ENCODE measurements at regions not wholly inside any gene's neighbourhood (a gene's known extent, or its start where the extent isn't known, plus 50 kb on each side); places are given as distances from the start of the nearest gene placed in this dataset.

DNA sequence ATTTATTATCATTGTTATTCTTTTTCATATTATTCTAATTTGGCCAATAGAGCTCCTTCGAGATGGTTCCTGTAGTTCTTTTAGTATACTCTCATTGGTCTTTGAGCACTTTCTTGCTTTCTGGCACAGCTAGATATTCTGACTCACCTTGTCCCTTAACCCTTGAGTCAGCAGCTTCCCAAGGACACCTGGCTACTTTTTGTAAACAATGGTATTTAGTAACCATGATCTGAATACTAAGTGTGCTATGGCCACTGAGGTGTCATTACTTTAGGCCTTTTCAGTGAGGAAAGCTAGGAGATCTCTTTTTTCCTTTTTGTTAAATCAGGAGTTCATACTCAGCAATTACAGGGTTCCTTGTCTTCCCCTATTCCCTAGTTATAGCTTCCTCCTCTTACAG, 126.5 kb upstream of the CITED2 start:
- WGBS, 2 donors = 95 to 100% methylated on average over 1 of the region's 1 CpG
- no peak for DNase-seq

GRCh38 chr6:139498715-139499114, 124.3 kb upstream of the CITED2 start:
- WGBS, 2 donors = 84 to 87% methylated on average over 2 of the region's 2 CpGs
- intact Hi-C loops (cut with DNase I) = no loop called here
- no peak overlapping the region for H3K27ac ChIP-seq

More for the DNA sequence above, 126.5 kb upstream of the CITED2 start:
- H3K9me3 ChIP-seq = no peaks in the 10 kb centered on the region
- no peaks in the 10 kb centered on the region for H3K27me3 ChIP-seq
- TF ChIP-seq, protein P1, sequence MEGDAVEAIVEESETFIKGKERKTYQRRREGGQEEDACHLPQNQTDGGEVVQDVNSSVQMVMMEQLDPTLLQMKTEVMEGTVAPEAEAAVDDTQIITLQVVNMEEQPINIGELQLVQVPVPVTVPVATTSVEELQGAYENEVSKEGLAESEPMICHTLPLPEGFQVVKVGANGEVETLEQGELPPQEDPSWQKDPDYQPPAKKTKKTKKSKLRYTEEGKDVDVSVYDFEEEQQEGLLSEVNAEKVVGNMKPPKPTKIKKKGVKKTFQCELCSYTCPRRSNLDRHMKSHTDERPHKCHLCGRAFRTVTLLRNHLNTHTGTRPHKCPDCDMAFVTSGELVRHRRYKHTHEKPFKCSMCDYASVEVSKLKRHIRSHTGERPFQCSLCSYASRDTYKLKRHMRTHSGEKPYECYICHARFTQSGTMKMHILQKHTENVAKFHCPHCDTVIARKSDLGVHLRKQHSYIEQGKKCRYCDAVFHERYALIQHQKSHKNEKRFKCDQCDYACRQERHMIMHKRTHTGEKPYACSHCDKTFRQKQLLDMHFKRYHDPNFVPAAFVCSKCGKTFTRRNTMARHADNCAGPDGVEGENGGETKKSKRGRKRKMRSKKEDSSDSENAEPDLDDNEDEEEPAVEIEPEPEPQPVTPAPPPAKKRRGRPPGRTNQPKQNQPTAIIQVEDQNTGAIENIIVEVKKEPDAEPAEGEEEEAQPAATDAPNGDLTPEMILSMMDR (IDR thresholded peaks at IDR 0.05) = no peak
- TF ChIP-seq POLR2A (IDR thresholded peaks at IDR 0.05) = no peak
- H3K4me1 ChIP-seq = no peaks in the 10 kb centered on the region
- no peak overlapping the region for H3K27ac ChIP-seq
- intact Hi-C loops (cut with DNase I) = no loop called here
- H3K36me3 ChIP-seq = no peaks in the 10 kb centered on the region
- H3K4me3 ChIP-seq = no peak overlapping the region

DNA sequence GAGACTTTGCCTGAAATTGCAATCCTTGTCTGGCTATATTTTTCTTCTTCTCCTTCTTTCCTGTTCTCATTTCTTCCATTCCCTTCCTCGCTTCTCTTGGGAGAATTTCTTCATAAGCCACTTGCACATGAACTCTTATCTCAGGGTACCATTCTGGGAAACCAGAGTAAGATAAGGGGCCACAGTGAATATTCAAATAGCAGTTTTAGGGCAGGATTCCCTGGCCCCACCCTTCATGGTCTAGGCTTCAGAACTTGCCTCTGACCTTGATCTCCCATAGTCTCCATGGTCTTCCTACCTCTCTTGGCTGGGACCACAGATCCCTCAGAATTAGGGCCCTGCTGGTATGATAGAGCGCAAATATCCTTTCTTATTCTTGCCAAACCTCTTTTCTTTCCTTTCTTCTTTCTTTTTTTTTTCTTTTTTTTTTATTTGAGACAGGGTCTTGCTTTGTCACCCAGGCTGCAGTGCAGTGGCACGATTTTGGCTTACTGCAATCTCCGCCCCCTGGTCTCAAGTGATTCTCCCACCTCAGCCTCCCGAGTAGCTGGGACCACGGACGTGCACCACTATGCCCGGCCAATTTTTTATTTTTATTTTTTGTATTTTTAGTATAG, 123.0 kb upstream of the CITED2 start:
- Histone ChIP-seq H3K36me3 (no peaks in the 10 kb centered on the region), H3K27ac (no peak overlapping the region), H3K9me3 (no peaks in the 10 kb centered on the region), H3K4me3 (no peak overlapping the region), H3K4me1 (no peaks in the 10 kb centered on the region), H3K27me3 (no peaks in the 10 kb centered on the region)
- intact Hi-C loops (cut with DNase I) = no loop called here
- DNase-seq = no peak
- 87 to 90% methylated on average over 8 of the region's 8 CpGs for WGBS, 2 donors
- TF ChIP-seq, protein P1 (IDR thresholded peaks at IDR 0.05) = no peak
- TF ChIP-seq POLR2A (IDR thresholded peaks at IDR 0.05) = no peak

More at GRCh38 chr6:139498715-139499114, 124.3 kb upstream of the CITED2 start:
- no peaks in the 10 kb centered on the region for H3K27me3 ChIP-seq
- no peak overlapping the region for H3K4me3 ChIP-seq
- TF ChIP-seq, protein P1 (IDR thresholded peaks at IDR 0.05) = no peak
- no peak for TF ChIP-seq POLR2A (IDR thresholded peaks at IDR 0.05)
- H3K9me3 ChIP-seq = no peaks in the 10 kb centered on the region
- DNase-seq = no peak
- no peaks in the 10 kb centered on the region for H3K4me1 ChIP-seq
- H3K36me3 ChIP-seq = no peaks in the 10 kb centered on the region

DNA sequence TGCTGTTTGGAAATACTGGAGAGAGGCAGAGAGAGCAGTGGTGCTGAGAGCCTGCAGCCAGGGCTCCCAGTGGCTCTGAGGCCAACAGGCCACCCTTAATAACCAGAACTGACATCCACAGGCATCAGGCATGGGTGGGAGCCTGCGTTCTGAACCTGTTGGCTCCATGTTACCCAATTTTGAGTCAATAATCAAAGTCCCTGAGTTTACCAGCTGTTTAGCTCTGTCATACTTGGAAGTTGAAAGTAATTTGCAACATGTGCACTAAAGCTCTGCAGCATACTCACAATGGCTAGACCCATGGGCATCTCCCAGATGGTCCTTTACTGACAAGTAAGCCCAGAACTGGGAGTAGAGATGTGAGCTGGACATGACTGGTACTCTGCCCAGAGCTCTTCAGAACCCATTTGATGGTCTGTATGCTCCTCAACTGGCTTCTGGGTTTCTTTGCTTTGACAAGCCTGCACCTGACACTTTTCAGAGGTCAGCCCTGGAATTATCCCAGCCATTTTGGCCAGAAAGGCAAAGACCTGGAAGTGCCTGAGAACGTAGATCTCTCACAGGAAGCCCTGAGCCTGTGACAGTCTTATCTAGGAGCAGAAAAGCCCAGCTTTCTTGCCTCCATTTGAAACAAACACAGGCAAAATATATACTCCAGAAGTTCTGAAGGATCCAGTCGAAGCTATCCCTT, 122.4 kb upstream of the CITED2 start:
- TF ChIP-seq POLR2A (IDR thresholded peaks at IDR 0.05) = no peak
- TF ChIP-seq, protein P1 (IDR thresholded peaks at IDR 0.05) = no peak
- Histone ChIP-seq H3K9me3 (no peaks in the 10 kb centered on the region), H3K4me3 (no peak overlapping the region), H3K36me3 (no peaks in the 10 kb centered on the region), H3K4me1 (no peaks in the 10 kb centered on the region), H3K27ac (no peak overlapping the region), H3K27me3 (no peaks in the 10 kb centered on the region)
- intact Hi-C loops (cut with DNase I) = no loop called here
- no peak for DNase-seq
- 79 to 83% methylated on average over 3 of the region's 3 CpGs for WGBS, 2 donors

DNA sequence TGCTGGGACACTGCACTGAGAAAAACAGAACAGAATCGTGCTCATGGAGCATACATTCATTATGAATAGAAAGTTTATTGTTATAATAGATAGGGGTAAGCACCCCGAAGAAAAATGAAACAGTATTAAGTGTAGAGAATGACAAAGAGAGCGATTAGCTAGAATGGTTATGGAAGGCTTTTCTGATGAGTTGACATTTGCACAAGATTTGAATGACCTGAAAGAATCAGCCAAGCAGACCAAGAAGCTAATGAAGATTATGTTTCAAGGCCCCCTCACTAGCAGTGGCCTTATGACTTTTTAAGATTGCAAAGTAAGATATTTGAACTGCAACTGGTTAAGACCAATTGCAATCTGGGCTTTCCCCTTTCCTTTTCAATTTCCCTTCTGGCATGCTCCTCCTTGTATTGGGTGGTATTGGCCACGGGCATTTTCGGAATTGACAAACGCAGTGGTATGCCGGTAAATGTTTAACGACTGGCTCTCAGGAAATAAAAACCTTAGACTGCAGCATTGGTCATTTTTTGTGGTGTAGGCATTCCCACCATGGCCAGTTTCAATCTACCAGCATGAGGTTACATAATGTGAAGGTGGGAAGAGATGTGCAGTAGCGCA, 120.0 kb upstream of the CITED2 start:
- no peaks in the 10 kb centered on the region for H3K4me1 ChIP-seq
- no peaks in the 10 kb centered on the region for H3K9me3 ChIP-seq
- TF ChIP-seq POLR2A (IDR thresholded peaks at IDR 0.05) = no peak
- TF ChIP-seq, protein P1 (IDR thresholded peaks at IDR 0.05) = no peak
- H3K36me3 ChIP-seq = no peaks in the 10 kb centered on the region
- H3K27me3 ChIP-seq = no peaks in the 10 kb centered on the region
- no peak overlapping the region for H3K27ac ChIP-seq
- intact Hi-C loops (cut with DNase I) = no loop called here
- no peak for DNase-seq
- whole genome bisulfite sequencing, 2 donors = 83 to 88% methylated on average over 9 of the region's 9 CpGs
- H3K4me3 ChIP-seq = no peak overlapping the region
